B cell (primary cell): ENCODE measurements at regions not wholly inside any gene's neighbourhood (a gene's known extent, or its start where the extent isn't known, plus 50 kb on each side); places are given as distances from the start of the nearest gene placed in this dataset.
"Not testable (repeated sequence)": the region's sequence is repeated elsewhere in the genome, so short reads cannot be mapped to it uniquely, and the experiment has no call there.

ENCODE experiments used
- ATAC-seq: fragments of 200-7000 bp; cut with Tn5 transposase; one replicate; pipeline ENCODE4 v1.10.0; 2021; ENCODE audit warnings: low read depth, mild to moderate bottlenecking, moderate number of reproducible peaks, moderate library complexity
- CTCF ChIA-PET: fragments of 350-600 bp; sonication (Branson Sonifier 250); formaldehyde crosslinking; loops from one replicate; lab custom pipeline; 2021; ENCODE audit warnings: antibody characterized with exemption, inconsistent platforms; lab: Charles Lee
- POLR2A ChIA-PET: fragments of 350-600 bp; sonication (Branson Sonifier 250); formaldehyde crosslinking; loops from one replicate; lab custom pipeline; 2021; ENCODE audit warnings: antibody characterized with exemption; lab: Charles Lee
- DNase-seq: peaks from one replicate; pipeline ENCODE4 v3.0.0; 2013
- H2AFZ ChIP-seq: 2 replicates; pipeline ENCODE4 v1.6.1; 2012; ENCODE audit warnings: mild to moderate bottlenecking, low read depth, low read length; ENCODE audit not compliant: insufficient read depth, poor library complexity, severe bottlenecking
- H3K27ac ChIP-seq, 2 donors: 1 replicate in 1 of 2; 2 replicates in 1 of 2; pipeline ENCODE4 v1.5.1; 2012 to 2013; ENCODE audit warnings: low read length in 2 of 2, mild to moderate bottlenecking in 2 of 2, moderate library complexity in 1 of 2
- H3K27me3 ChIP-seq, 4 experiments: fragments of 200-600 bp in 1 of 4; sonication (generic) in 1 of 4; replicated peaks in 1 of 4; 1 replicate in 2 of 4; 2 replicates in 2 of 4; pipeline versions ENCODE4 v1.6.1 to v1.7.0; 2013 to 2016; ENCODE audit warnings: low read length in 3 of 4, mild to moderate bottlenecking in 2 of 4, mixed read lengths in 1 of 4, moderate library complexity in 1 of 4; ENCODE audit not compliant: insufficient read depth in 4 of 4, control insufficient read depth in 3 of 4; ENCODE audit errors: control extremely low read depth in 1 of 4
- H3K36me3 ChIP-seq, 2 experiments: replicated peaks in 1 of 2; 1 replicate in 1 of 2; 2 replicates in 1 of 2; pipeline versions ENCODE4 v1.6.1 to v1.7.1; 2013; ENCODE audit warnings: low read length in 1 of 2; ENCODE audit not compliant: insufficient read depth in 2 of 2, control insufficient read depth in 1 of 2; ENCODE audit errors: control extremely low read depth in 1 of 2, extremely low read depth in 1 of 2
- H3K4me1 ChIP-seq, 2 donors: fragments of 200-600 bp in 1 of 2; sonication (generic) in 1 of 2; 1 replicate in 1 of 2; 2 replicates in 1 of 2; pipeline versions ENCODE4 v1.5.1 to v1.6.1; 2013 to 2017; ENCODE audit warnings: low read length in 2 of 2; ENCODE audit not compliant: control insufficient read depth in 2 of 2, insufficient read depth in 2 of 2
- H3K4me2 ChIP-seq: replicated peaks from 2 replicates; pipeline ENCODE3; 2012; ENCODE audit warnings: mild to moderate bottlenecking, low read depth, low read length; ENCODE audit not compliant: poor library complexity, severe bottlenecking
- H3K4me3 ChIP-seq, 5 experiments: fragments of 200-600 bp in 1 of 5; sonication (generic) in 1 of 5; 1 replicate in 3 of 5; 2 replicates in 2 of 5; pipeline versions ENCODE4 v1.5.1 to v1.7.0; 2011 to 2016; ENCODE audit warnings: low read length in 4 of 5, mild to moderate bottlenecking in 4 of 5, low read depth in 2 of 5, control low read depth in 1 of 5, moderate library complexity in 1 of 5; ENCODE audit not compliant: insufficient read depth in 1 of 5; ENCODE audit errors: control extremely low read depth in 1 of 5, extremely low read depth in 1 of 5
- H3K79me2 ChIP-seq: fragments of 200-600 bp; sonication (generic); one replicate; pipeline ENCODE4 v1.6.0; 2016; ENCODE audit warnings: low read length; ENCODE audit not compliant: control insufficient read depth, insufficient read depth
- H3K9ac ChIP-seq: fragments of 200-600 bp; sonication (generic); 2 replicates; pipeline ENCODE4 v1.6.1; 2017; ENCODE audit warnings: mild to moderate bottlenecking, low read length, moderate library complexity
- H3K9me3 ChIP-seq, 3 donors: one replicate each; pipeline versions ENCODE4 v1.6.1 to v1.7.1; 2013; ENCODE audit warnings: low read length in 2 of 3; ENCODE audit not compliant: control insufficient read depth in 2 of 3, insufficient read depth in 1 of 3; ENCODE audit errors: control extremely low read depth in 1 of 3
- H4K20me1 ChIP-seq: 2 replicates; pipeline ENCODE4 v1.6.0; 2012; ENCODE audit warnings: mild to moderate bottlenecking, low read length; ENCODE audit not compliant: insufficient read depth, control insufficient read depth, poor library complexity, severe bottlenecking
- H3K27ac Mint-ChIP-seq: one replicate; pipeline ENCODE4 v1.8.0; 2021; ENCODE audit warnings: mixed read lengths
- H3K27me3 Mint-ChIP-seq: one replicate; pipeline ENCODE4 v1.8.0; 2021; ENCODE audit warnings: mixed read lengths
- H3K4me1 Mint-ChIP-seq: one replicate; pipeline ENCODE4 v1.8.0; 2021; ENCODE audit warnings: mixed read lengths
- H3K4me3 Mint-ChIP-seq: one replicate; pipeline ENCODE4 v1.8.0; 2021; ENCODE audit warnings: mixed read lengths
- H3K9me3 Mint-ChIP-seq: one replicate; pipeline ENCODE4 v1.8.0; 2022; ENCODE audit warnings: mixed read lengths; ENCODE audit not compliant: insufficient read depth
- WGBS: methylation state at CpG from one replicate; pipeline ENCODE4 v1.1.5; 2013; ENCODE audit warnings: missing lambda C conversion rate; ENCODE audit not compliant: insufficient coverage; 5-methylcytosine and 5-hydroxymethylcytosine counted together
- intact Hi-C: fragments of 100-400 bp; cut with micrococcal nuclease; formaldehyde crosslinking; loops from one replicate; pipeline ENCODE4 v1.10.0; 2022

- H2AFZ ChIP-seq, H3K4me3 Mint-ChIP-seq, ATAC-seq, H3K4me3 ChIP-seq, POLR2A ChIA-PET, H3K27me3 ChIP-seq, H3K9me3 ChIP-seq, H3K27ac Mint-ChIP-seq, H3K27me3 Mint-ChIP-seq, H3K27ac ChIP-seq, H3K36me3 ChIP-seq, H3K4me1 ChIP-seq, H3K79me2 ChIP-seq, H3K4me1 Mint-ChIP-seq, H3K4me2 ChIP-seq, H4K20me1 ChIP-seq, DNase-seq, CTCF ChIA-PET, H3K9ac ChIP-seq, H3K9me3 Mint-ChIP-seq, intact Hi-C loops: not testable (repeated sequence)
- WGBS, result 86% methylated on average over 1 of the region's 3 CpGs
Measured at GRCh38 chr4:189579645-189580044, 361.0 kb upstream of the FRG1 start.

- H3K9me3 Mint-ChIP-seq, H3K27ac Mint-ChIP-seq, POLR2A ChIA-PET, H3K27ac ChIP-seq, DNase-seq, intact Hi-C loops, H3K9me3 ChIP-seq, H3K36me3 ChIP-seq, H2AFZ ChIP-seq, H3K27me3 ChIP-seq, H3K79me2 ChIP-seq, CTCF ChIA-PET, ATAC-seq, H3K4me3 ChIP-seq, H3K9ac ChIP-seq, H3K4me2 ChIP-seq, H4K20me1 ChIP-seq, H3K4me1 Mint-ChIP-seq, H3K4me3 Mint-ChIP-seq, H3K4me1 ChIP-seq, H3K27me3 Mint-ChIP-seq: not testable (repeated sequence)
- WGBS, result 89% methylated on average over 10 of the region's 18 CpGs
Measured at GRCh38 chr4:189586908-189587632, 353.6 kb upstream of the FRG1 start.

DNA sequence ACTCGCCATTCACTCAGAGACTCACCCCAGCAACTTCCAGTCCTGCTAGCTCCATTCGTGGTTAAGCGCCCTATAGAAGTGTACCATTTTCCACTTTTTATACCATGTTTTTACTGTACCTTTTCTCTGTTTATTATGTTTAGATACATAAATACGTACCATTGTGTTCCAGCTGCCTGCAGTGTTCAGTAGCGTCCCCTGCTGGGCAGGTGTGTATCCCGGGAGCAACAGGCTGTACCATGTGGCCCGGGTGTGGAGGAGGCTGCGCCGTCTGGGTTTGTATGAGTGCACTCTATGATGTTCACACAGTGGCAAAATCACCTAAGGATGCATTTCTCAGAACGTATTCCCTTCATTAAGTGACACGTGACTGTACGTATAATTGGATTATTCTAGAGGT lies 351.5 kb upstream of the FRG1 start:
- H3K27ac Mint-ChIP-seq, H3K4me3 Mint-ChIP-seq, H3K9me3 ChIP-seq, DNase-seq, H2AFZ ChIP-seq, H3K27me3 ChIP-seq, H3K4me2 ChIP-seq, CTCF ChIA-PET, ATAC-seq, POLR2A ChIA-PET, H3K9me3 Mint-ChIP-seq, H3K36me3 ChIP-seq, intact Hi-C loops, H3K4me1 ChIP-seq, H3K4me1 Mint-ChIP-seq, H4K20me1 ChIP-seq, H3K27ac ChIP-seq, H3K4me3 ChIP-seq, H3K9ac ChIP-seq, H3K79me2 ChIP-seq, H3K27me3 Mint-ChIP-seq: not testable (repeated sequence)
- 93% methylated on average over 3 of the region's 12 CpGs for WGBS
